IMR-90 (cell line): ENCODE measurements at regions not wholly inside any gene's neighbourhood (a gene's known extent, or its start where the extent isn't known, plus 50 kb on each side); places are given as distances from the start of the nearest gene placed in this dataset.

ENCODE experiments used
- ATAC-seq: fragments of 200-7000 bp; cut with Tn5 transposase; 2 replicates; pipeline ENCODE4 v1.9.1; 2020; ENCODE audit warnings: low read depth, mild to moderate bottlenecking, moderate library complexity
- BruUV-seq: library from RNA; stranded (reverse); fragments of 400-500 nt; replicated peaks from 2 replicates; lab custom pipeline; 2021; lab: Mats Ljungman, UMichigan
- CTCF ChIA-PET: fragments of 300-600 bp; formaldehyde crosslinking; extraction: SDS; loops from one replicate; lab custom pipeline; 2021; ENCODE audit warnings: antibody characterized with exemption; lab: Yijun Ruan, JAX
- POLR2A ChIA-PET: fragments of 300-600 bp; sonication (Branson Sonifier 250); formaldehyde crosslinking; loops from one replicate; lab custom pipeline; 2022; ENCODE audit warnings: antibody characterized with exemption; ENCODE audit not compliant: unreplicated experiment; lab: Charles Lee
- DNase-seq: peaks from one replicate; pipeline ENCODE4 v3.0.0; 2013
- H2AFZ ChIP-seq: replicated peaks from 2 replicates; pipeline ENCODE3; 2013; ENCODE audit warnings: low read length, mild to moderate bottlenecking; ENCODE audit not compliant: poor library complexity
- H2AK5ac ChIP-seq: 2 replicates; pipeline ENCODE4 v1.6.1; 2013; ENCODE audit warnings: low read depth, low read length, inconsistent platforms
- H2AK9ac ChIP-seq: replicated peaks from 2 replicates; pipeline ENCODE3; 2013; ENCODE audit warnings: mild to moderate bottlenecking, low read depth, low read length, moderate library complexity; ENCODE audit not compliant: poor library complexity
- H2BK120ac ChIP-seq: 2 replicates; pipeline ENCODE4 v1.6.1; 2013; ENCODE audit warnings: low read depth, low read length, inconsistent platforms
- H2BK15ac ChIP-seq: 3 replicates; pipeline ENCODE4 v1.6.1; 2013; ENCODE audit warnings: low read depth, low read length, inconsistent platforms
- H2BK20ac ChIP-seq: 2 replicates; pipeline ENCODE4 v1.6.1; 2013; ENCODE audit warnings: low read depth, mild to moderate bottlenecking, inconsistent platforms, low read length, moderate library complexity
- H2BK5ac ChIP-seq: 2 replicates; pipeline ENCODE4 v1.6.1; 2013; ENCODE audit warnings: mild to moderate bottlenecking, low read depth, low read length, inconsistent platforms; ENCODE audit not compliant: poor library complexity, severe bottlenecking
- H3K14ac ChIP-seq: replicated peaks from 2 replicates; pipeline ENCODE4 v1.6.1; 2013; ENCODE audit warnings: low read depth, low read length, inconsistent platforms
- H3K18ac ChIP-seq: 2 replicates; pipeline ENCODE4 v1.6.1; 2013; ENCODE audit warnings: low read depth, low read length, control low read depth
- H3K23ac ChIP-seq: 2 replicates; pipeline ENCODE4 v1.6.1; 2013; ENCODE audit warnings: low read depth, low read length, inconsistent platforms
- H3K27ac ChIP-seq: 2 replicates; pipeline ENCODE4 v1.5.1; 2013; ENCODE audit warnings: mild to moderate bottlenecking, control low read depth, low read length; ENCODE audit not compliant: insufficient read depth
- H3K27me3 ChIP-seq: 2 replicates; pipeline ENCODE4 v1.6.1; 2013; ENCODE audit warnings: low read length; ENCODE audit not compliant: control insufficient read depth, insufficient read depth
- H3K36me3 ChIP-seq: 2 replicates; pipeline ENCODE4 v1.6.1; 2013; ENCODE audit warnings: low read length, mixed read lengths; ENCODE audit not compliant: control insufficient read depth, insufficient read depth
- H3K4ac ChIP-seq: 2 replicates; pipeline ENCODE4 v1.6.1; 2013; ENCODE audit warnings: low read depth, low read length, inconsistent platforms
- H3K4me1 ChIP-seq: 2 replicates; pipeline ENCODE4 v1.6.1; 2013; ENCODE audit warnings: low read length, mixed read lengths; ENCODE audit not compliant: control insufficient read depth, insufficient read depth
- H3K4me2 ChIP-seq: 2 replicates; pipeline ENCODE4 v1.6.1; 2013; ENCODE audit warnings: low read depth, mild to moderate bottlenecking, control low read depth, low read length, moderate library complexity
- H3K4me3 ChIP-seq: 2 replicates; pipeline ENCODE4 v1.5.1; 2013; ENCODE audit warnings: low read depth, mild to moderate bottlenecking, control low read depth, low read length, moderate library complexity; ENCODE audit not compliant: insufficient read depth
- H3K56ac ChIP-seq: 2 replicates; pipeline ENCODE4 v1.6.1; 2013; ENCODE audit warnings: low read length, inconsistent platforms; ENCODE audit not compliant: insufficient read depth; ENCODE audit errors: extremely low read depth
- H3K79me1 ChIP-seq, 2 experiments: 2 replicates each; pipeline ENCODE4 v1.6.1; 2013; ENCODE audit warnings: low read length in 2 of 2, inconsistent platforms in 1 of 2, low read depth in 1 of 2
- H3K9ac ChIP-seq: 2 replicates; pipeline ENCODE4 v1.6.1; 2013; ENCODE audit warnings: low read depth, low read length, control low read depth
- H3K9me1 ChIP-seq: 2 replicates; pipeline ENCODE4 v1.6.1; 2013; ENCODE audit warnings: low read length, inconsistent platforms; ENCODE audit not compliant: insufficient read depth
- H3K9me3 ChIP-seq: 2 replicates; pipeline ENCODE4 v1.6.1; 2013; ENCODE audit warnings: low read length; ENCODE audit not compliant: control insufficient read depth, insufficient read depth
- H4K20me1 ChIP-seq: 2 replicates; pipeline ENCODE4 v1.6.1; 2013; ENCODE audit warnings: low read length, inconsistent platforms; ENCODE audit not compliant: insufficient read depth
- H4K5ac ChIP-seq: 2 replicates; pipeline ENCODE4 v1.6.1; 2013; ENCODE audit warnings: mild to moderate bottlenecking, low read depth, low read length, control low read depth
- H4K8ac ChIP-seq, 2 experiments: 2 replicates each; pipeline ENCODE4 v1.6.1; 2013; ENCODE audit warnings: low read depth in 2 of 2, low read length in 2 of 2, control low read depth in 1 of 2, inconsistent platforms in 1 of 2
- H4K91ac ChIP-seq: 2 replicates; pipeline ENCODE4 v1.6.1; 2013; ENCODE audit warnings: low read depth, low read length, inconsistent platforms; ENCODE audit not compliant: insufficient read depth
- CEBPB ChIP-seq: IDR thresholded peaks from 2 replicates; pipeline ENCODE4 v1.6.1; 2012; ENCODE audit warnings: low read depth, low read length, improper control_type of control experiment
- CHD1 ChIP-seq: IDR thresholded peaks from 2 replicates; pipeline ENCODE4 v1.6.1; 2012; ENCODE audit warnings: low read depth, low read length, improper control_type of control experiment
- CTCF ChIP-seq: conservative IDR thresholded peaks from 2 replicates; pipeline ENCODE4 v1.5.1; 2012; ENCODE audit warnings: mild to moderate bottlenecking, low read depth, low read length, improper control_type of control experiment
- ELK1 ChIP-seq: fragments of 150-350 bp; IDR thresholded peaks from 2 replicates; pipeline ENCODE4 v1.6.1; 2016; ENCODE audit warnings: low read depth, mild to moderate bottlenecking, low read length, moderate library complexity, borderline replicate concordance
- MAFK ChIP-seq: IDR thresholded peaks from 2 replicates; pipeline ENCODE4 v1.6.1; 2012; ENCODE audit warnings: low read depth, low read length, improper control_type of control experiment
- MAZ ChIP-seq: IDR thresholded peaks from 2 replicates; pipeline ENCODE4 v1.6.1; 2012; ENCODE audit warnings: low read depth, mild to moderate bottlenecking, low read length, improper control_type of control experiment, moderate library complexity, borderline replicate concordance
- MXI1 ChIP-seq: IDR thresholded peaks from 2 replicates; pipeline ENCODE4 v1.6.1; 2012; ENCODE audit warnings: low read depth, mild to moderate bottlenecking, low read length, moderate library complexity, borderline replicate concordance
- POLR2A ChIP-seq: IDR thresholded peaks from 2 replicates; pipeline ENCODE4 v1.6.1; 2012; ENCODE audit warnings: mild to moderate bottlenecking, low read depth, low read length
- RAD21 ChIP-seq: IDR thresholded peaks from 2 replicates; pipeline ENCODE4 v1.6.1; 2012; ENCODE audit warnings: low read length, improper control_type of control experiment
- RFX5 ChIP-seq: IDR thresholded peaks from 2 replicates; pipeline ENCODE4 v1.8.0; 2012; ENCODE audit warnings: low read depth, mild to moderate bottlenecking, low read length, moderate library complexity
- USF2 ChIP-seq: fragments of 150-350 bp; IDR thresholded peaks from 2 replicates; pipeline ENCODE4 v1.6.1; 2017; ENCODE audit warnings: mild to moderate bottlenecking, antibody characterized with exemption, low read length, low read depth
- WGBS, 2 experiments: methylation state at CpG; one replicate each; pipeline versions ENCODE4 v1.1.5 to v1.1.7; 2013; ENCODE audit warnings: missing lambda C conversion rate in 2 of 2; ENCODE audit not compliant: insufficient read length in 1 of 2; ENCODE audit errors: extremely low coverage in 2 of 2; 5-methylcytosine and 5-hydroxymethylcytosine counted together
- dilution Hi-C: fragments of 300-500 bp; cut with HindIII; formaldehyde crosslinking; loops from one replicate; pipeline ENCODE4 v1.14.3; 2018; ENCODE audit warnings: low sequenced_read_pairs; ENCODE audit not compliant: unreplicated experiment
- in situ Hi-C: fragments of 300-500 bp; cut with MboI; formaldehyde crosslinking; loops from 3 replicates; pipeline ENCODE4 v1.14.3; 2019; ENCODE audit warnings: low sequenced_read_pairs, inconsistent platforms, mixed read lengths
- intact Hi-C: fragments of 100-400 bp; cut with micrococcal nuclease; formaldehyde crosslinking; loops from 2 replicates; pipeline ENCODE4 v1.10.0; 2022

GRCh38 chr5:45793638-45794532 lies 97.7 kb upstream of the HCN1 start (continued):
- TF ChIP-seq MXI1: no peak

- H3K9me1 ChIP-seq: no peaks in the 10 kb centered on the region
- ATAC-seq (no peak), DNase-seq (no peak)
- ChIA-PET POLR2A (no interaction called here), CTCF (no interaction called here)
- intact Hi-C loops (no loop called here), in situ Hi-C loops (no loop called here), dilution Hi-C loops (no loop called here)
- H3K4ac ChIP-seq: no peak overlapping the region
- WGBS, 2 experiments: no CpG with 5 or more reads among the region's 3 CpGs
- no peak overlapping the region for H4K91ac ChIP-seq
- H4K8ac ChIP-seq: no peak overlapping the region
- no peak overlapping the region for H2BK5ac ChIP-seq
- H4K20me1 ChIP-seq: no peaks in the 10 kb centered on the region
- H3K14ac ChIP-seq: no peak overlapping the region
- no peaks in the 10 kb centered on the region for H3K4me1 ChIP-seq
- no peaks in the 10 kb centered on the region for H3K36me3 ChIP-seq
- H2BK20ac ChIP-seq: no peak overlapping the region
- no peak overlapping the region for H3K18ac ChIP-seq
- H2AK5ac ChIP-seq: no peak overlapping the region
- H2BK120ac ChIP-seq: no peak overlapping the region
- H3K9ac ChIP-seq: no peak overlapping the region
- TF ChIP-seq USF2 (no peak), CHD1 (no peak), RAD21 (no peak), ELK1 (no peak), MXI1 (no peak), MAZ (no peak), MAFK (no peak), RFX5 (no peak), CTCF (no peak), CEBPB (no peak), POLR2A (no peak)
- H3K23ac ChIP-seq: no peak overlapping the region
- H3K27ac ChIP-seq: no peak overlapping the region
- H3K4me2 ChIP-seq: no peak overlapping the region
- H3K79me1 ChIP-seq: no peaks in the 10 kb centered on the region
- H4K5ac ChIP-seq: no peak overlapping the region
- H3K9me3 ChIP-seq: peaks cover 6% of the 10 kb centered on the region; the same call in 1 of the 2 replicates
- no peaks in the 10 kb centered on the region for H3K27me3 ChIP-seq
- no peak overlapping the region for H3K56ac ChIP-seq
- H2AK9ac ChIP-seq: no peak overlapping the region
- no TSS peak for BruUV-seq
- H3K4me3 ChIP-seq: no peak overlapping the region
- H2BK15ac ChIP-seq: no peak overlapping the region
- H2AFZ ChIP-seq: no peak overlapping the region
Observed at GRCh38 chr5:45779874-45780671, 83.9 kb upstream of the HCN1 start.
